ENCODE measurements at regions not wholly inside any gene's neighbourhood (a gene's known extent, or its start where the extent isn't known, plus 50 kb on each side); places are given as distances from the start of the nearest gene placed in this dataset.

- TF ChIP-seq RAD21 (IDR thresholded peaks at IDR 0.05; ENCODE audit: low read depth) (no peak), YY1 (IDR thresholded peaks at IDR 0.05; ENCODE audit: low read depth) (no peak)
These were observed 988.6 kb upstream of the TMEM132C start for GRCh38 chr12:127278351-127278750.
